ENCODE measurements at regions not wholly inside any gene's neighbourhood (a gene's known extent, or its start where the extent isn't known, plus 50 kb on each side); places are given as distances from the start of the nearest gene placed in this dataset.
"Not testable (repeated sequence)": the region's sequence is repeated elsewhere in the genome, so short reads cannot be mapped to it uniquely, and the experiment has no call there.

GRCh38 chr2:110335415-110336049 lies 123.2 kb upstream of the MTLN start:
- H3K4me1 ChIP-seq (ENCODE audit: control insufficient read depth in 2 of 2, insufficient read depth in 2 of 2, low read length in 2 of 2); H3K9me3 ChIP-seq (ENCODE audit: control extremely low read depth in 1 of 3, control insufficient read depth in 2 of 3, insufficient read depth in 1 of 3, low read length in 2 of 3); CTCF ChIA-PET; H3K79me2 ChIP-seq (ENCODE audit: control insufficient read depth, insufficient read depth, low read length); H3K9ac ChIP-seq (ENCODE audit: low read length); intact Hi-C loops (cut with micrococcal nuclease); H2AFZ ChIP-seq (ENCODE audit: insufficient read depth, low read depth, low read length, poor library complexity, severe bottlenecking); H3K27me3 ChIP-seq (replicated peaks in 1 of 4; ENCODE audit: control extremely low read depth in 1 of 4, control insufficient read depth in 3 of 4, insufficient read depth in 4 of 4, low read length in 3 of 4); POLR2A ChIA-PET; H3K36me3 ChIP-seq (replicated peaks in 1 of 2; ENCODE audit: control extremely low read depth in 1 of 2, control insufficient read depth in 1 of 2, extremely low read depth in 1 of 2, insufficient read depth in 2 of 2, low read length in 1 of 2); H3K4me3 Mint-ChIP-seq; DNase-seq; ATAC-seq (ENCODE audit: low read depth); H3K27ac ChIP-seq (ENCODE audit: low read length in 2 of 2); H3K27me3 Mint-ChIP-seq; H3K4me2 ChIP-seq (replicated peaks; ENCODE audit: low read depth, low read length, poor library complexity, severe bottlenecking); H3K27ac Mint-ChIP-seq; H3K9me3 Mint-ChIP-seq (ENCODE audit: insufficient read depth); H3K4me1 Mint-ChIP-seq; H3K4me3 ChIP-seq (ENCODE audit: control extremely low read depth in 1 of 5, extremely low read depth in 1 of 5, insufficient read depth in 1 of 5, low read depth in 2 of 5, low read length in 4 of 5); H4K20me1 ChIP-seq (ENCODE audit: control insufficient read depth, insufficient read depth, low read length, poor library complexity, severe bottlenecking): not testable (repeated sequence)
- WGBS (ENCODE audit: insufficient coverage) = no CpG with 5 or more reads among the region's 10 CpGs

DNA sequence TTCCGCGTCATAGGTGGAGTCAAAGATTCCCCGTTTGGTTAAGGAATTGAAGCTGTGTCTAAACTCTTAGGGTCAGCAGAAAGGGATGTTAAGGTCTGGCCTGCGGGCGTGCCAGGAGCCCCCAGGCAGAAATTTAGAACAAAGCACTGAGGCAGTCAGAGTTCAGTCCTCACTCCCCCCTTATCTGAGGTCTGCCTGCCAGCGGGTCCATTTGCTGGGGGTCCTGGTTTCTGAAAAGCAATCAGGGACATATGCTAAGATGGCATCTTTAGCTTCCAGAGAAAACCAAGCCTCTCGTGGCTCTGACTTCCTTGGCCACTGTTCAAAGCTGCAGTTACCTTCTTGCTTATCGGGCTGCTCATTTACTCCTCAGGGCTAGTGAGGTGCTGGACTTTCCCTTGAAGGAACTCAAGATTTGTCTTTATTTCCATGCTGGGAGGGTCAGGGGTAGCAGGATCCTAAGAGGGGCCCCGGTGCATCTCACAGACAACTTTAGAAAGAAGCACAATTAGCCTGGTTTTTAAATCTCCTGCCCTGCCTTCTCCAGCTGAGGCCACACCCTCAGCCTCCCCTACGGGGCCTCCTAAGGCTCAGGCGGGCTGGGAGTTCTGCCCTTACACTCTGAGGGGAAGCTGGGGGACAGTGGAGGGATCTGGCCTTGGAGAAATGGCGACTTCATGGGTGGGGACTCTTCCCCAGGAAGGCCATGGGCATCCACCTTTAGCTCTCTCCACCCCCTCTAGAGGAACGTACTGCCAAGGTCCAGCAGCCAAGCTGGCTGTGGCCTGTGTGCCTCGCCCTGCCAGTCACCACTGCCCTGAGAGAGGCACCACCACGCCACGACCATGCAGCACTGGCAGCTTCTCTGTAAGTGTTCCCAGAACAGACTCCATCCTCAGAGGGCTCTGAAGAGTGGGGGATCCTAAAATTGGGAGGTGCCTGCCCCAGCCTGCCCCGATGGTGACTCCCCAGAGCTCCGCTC lies 121.1 kb upstream of the MTLN start:
- H3K4me2 ChIP-seq (replicated peaks; ENCODE audit: low read depth, low read length, poor library complexity, severe bottlenecking); H3K36me3 ChIP-seq (replicated peaks in 1 of 2; ENCODE audit: control extremely low read depth in 1 of 2, control insufficient read depth in 1 of 2, extremely low read depth in 1 of 2, insufficient read depth in 2 of 2, low read length in 1 of 2); H3K9ac ChIP-seq (ENCODE audit: low read length); H3K4me1 Mint-ChIP-seq; H2AFZ ChIP-seq (ENCODE audit: insufficient read depth, low read depth, low read length, poor library complexity, severe bottlenecking); DNase-seq; H3K27me3 Mint-ChIP-seq; H4K20me1 ChIP-seq (ENCODE audit: control insufficient read depth, insufficient read depth, low read length, poor library complexity, severe bottlenecking); H3K4me1 ChIP-seq (ENCODE audit: control insufficient read depth in 2 of 2, insufficient read depth in 2 of 2, low read length in 2 of 2); intact Hi-C loops (cut with micrococcal nuclease); ATAC-seq (ENCODE audit: low read depth); CTCF ChIA-PET; H3K9me3 Mint-ChIP-seq (ENCODE audit: insufficient read depth); H3K27ac Mint-ChIP-seq; POLR2A ChIA-PET; H3K27me3 ChIP-seq (replicated peaks in 1 of 4; ENCODE audit: control extremely low read depth in 1 of 4, control insufficient read depth in 3 of 4, insufficient read depth in 4 of 4, low read length in 3 of 4); H3K4me3 ChIP-seq (ENCODE audit: control extremely low read depth in 1 of 5, extremely low read depth in 1 of 5, insufficient read depth in 1 of 5, low read depth in 2 of 5, low read length in 4 of 5); H3K9me3 ChIP-seq (ENCODE audit: control extremely low read depth in 1 of 3, control insufficient read depth in 2 of 3, insufficient read depth in 1 of 3, low read length in 2 of 3); H3K27ac ChIP-seq (ENCODE audit: low read length in 2 of 2); H3K4me3 Mint-ChIP-seq; H3K79me2 ChIP-seq (ENCODE audit: control insufficient read depth, insufficient read depth, low read length): not testable (repeated sequence)
- no CpG with 5 or more reads among the region's 18 CpGs for WGBS (ENCODE audit: insufficient coverage)

GRCh38 chr2:110331625-110332024 lies 119.3 kb upstream of the MTLN start:
- CTCF ChIA-PET; H3K9me3 Mint-ChIP-seq (ENCODE audit: insufficient read depth); H3K4me1 ChIP-seq (ENCODE audit: control insufficient read depth in 2 of 2, insufficient read depth in 2 of 2, low read length in 2 of 2); H3K27ac Mint-ChIP-seq; H3K27ac ChIP-seq (ENCODE audit: low read length in 2 of 2); H3K4me1 Mint-ChIP-seq; H3K4me3 ChIP-seq (ENCODE audit: control extremely low read depth in 1 of 5, extremely low read depth in 1 of 5, insufficient read depth in 1 of 5, low read depth in 2 of 5, low read length in 4 of 5); H2AFZ ChIP-seq (ENCODE audit: insufficient read depth, low read depth, low read length, poor library complexity, severe bottlenecking); H3K4me2 ChIP-seq (replicated peaks; ENCODE audit: low read depth, low read length, poor library complexity, severe bottlenecking); intact Hi-C loops (cut with micrococcal nuclease); H3K9ac ChIP-seq (ENCODE audit: low read length); DNase-seq; H3K79me2 ChIP-seq (ENCODE audit: control insufficient read depth, insufficient read depth, low read length); POLR2A ChIA-PET; H4K20me1 ChIP-seq (ENCODE audit: control insufficient read depth, insufficient read depth, low read length, poor library complexity, severe bottlenecking); H3K4me3 Mint-ChIP-seq; H3K27me3 Mint-ChIP-seq; H3K36me3 ChIP-seq (replicated peaks in 1 of 2; ENCODE audit: control extremely low read depth in 1 of 2, control insufficient read depth in 1 of 2, extremely low read depth in 1 of 2, insufficient read depth in 2 of 2, low read length in 1 of 2); ATAC-seq (ENCODE audit: low read depth); H3K27me3 ChIP-seq (replicated peaks in 1 of 4; ENCODE audit: control extremely low read depth in 1 of 4, control insufficient read depth in 3 of 4, insufficient read depth in 4 of 4, low read length in 3 of 4); H3K9me3 ChIP-seq (ENCODE audit: control extremely low read depth in 1 of 3, control insufficient read depth in 2 of 3, insufficient read depth in 1 of 3, low read length in 2 of 3): not testable (repeated sequence)
- no CpG with 5 or more reads among the region's 10 CpGs for WGBS (ENCODE audit: insufficient coverage)

GRCh38 chr2:110329760-110330159 lies 117.4 kb upstream of the MTLN start:
- H3K9me3 ChIP-seq (ENCODE audit: control extremely low read depth in 1 of 3, control insufficient read depth in 2 of 3, insufficient read depth in 1 of 3, low read length in 2 of 3); H3K9ac ChIP-seq (ENCODE audit: low read length); H3K4me2 ChIP-seq (replicated peaks; ENCODE audit: low read depth, low read length, poor library complexity, severe bottlenecking); H3K4me3 Mint-ChIP-seq; H3K36me3 ChIP-seq (replicated peaks in 1 of 2; ENCODE audit: control extremely low read depth in 1 of 2, control insufficient read depth in 1 of 2, extremely low read depth in 1 of 2, insufficient read depth in 2 of 2, low read length in 1 of 2); H3K4me1 ChIP-seq (ENCODE audit: control insufficient read depth in 2 of 2, insufficient read depth in 2 of 2, low read length in 2 of 2); ATAC-seq (ENCODE audit: low read depth); DNase-seq; H3K27me3 ChIP-seq (replicated peaks in 1 of 4; ENCODE audit: control extremely low read depth in 1 of 4, control insufficient read depth in 3 of 4, insufficient read depth in 4 of 4, low read length in 3 of 4); H4K20me1 ChIP-seq (ENCODE audit: control insufficient read depth, insufficient read depth, low read length, poor library complexity, severe bottlenecking); H3K27ac ChIP-seq (ENCODE audit: low read length in 2 of 2); H3K27me3 Mint-ChIP-seq; intact Hi-C loops (cut with micrococcal nuclease); H3K4me3 ChIP-seq (ENCODE audit: control extremely low read depth in 1 of 5, extremely low read depth in 1 of 5, insufficient read depth in 1 of 5, low read depth in 2 of 5, low read length in 4 of 5); POLR2A ChIA-PET; H3K4me1 Mint-ChIP-seq; H2AFZ ChIP-seq (ENCODE audit: insufficient read depth, low read depth, low read length, poor library complexity, severe bottlenecking); H3K27ac Mint-ChIP-seq; H3K79me2 ChIP-seq (ENCODE audit: control insufficient read depth, insufficient read depth, low read length); CTCF ChIA-PET; H3K9me3 Mint-ChIP-seq (ENCODE audit: insufficient read depth): not testable (repeated sequence)
- no CpG with 5 or more reads among the region's 10 CpGs for WGBS (ENCODE audit: insufficient coverage)

All from B cell (primary cell).